SK-N-SH treated with all-trans-retinoic acid at 6 μM for 48 hours (cell line): ENCODE measurements at regions not wholly inside any gene's neighbourhood (a gene's known extent, or its start where the extent isn't known, plus 50 kb on each side); places are given as distances from the start of the nearest gene placed in this dataset.

Experiments
- ARNTL ChIP-seq: fragments of 450-650 bp; formaldehyde crosslinking; IDR thresholded peaks from 2 replicates; pipeline ENCODE4 v1.5.0; 2020; ENCODE audit warnings: low read depth, mild to moderate bottlenecking, moderate library complexity, borderline replicate concordance
- ZFP3 ChIP-seq: fragments of 250-450 bp; sonication (Bioruptor Pico); IDR thresholded peaks from 2 replicates; pipeline ENCODE4 v1.5.0; 2020; ENCODE audit warnings: mild to moderate bottlenecking, moderate library complexity

- TF ChIP-seq ZFP3 (CRISPR knock-in tag) = no peak
- no peak for TF ChIP-seq ARNTL
Observed at GRCh38 chr15:70524470-70524869, 238.9 kb downstream of the UACA start.
